Renal cortex interstitium (tissue), 11 donors: ENCODE measurements at regions not wholly inside any gene's neighbourhood (a gene's known extent, or its start where the extent isn't known, plus 50 kb on each side); places are given as distances from the start of the nearest gene placed in this dataset.

Experiments used
- DNase-seq, 11 donors: peaks; one replicate each; pipeline ENCODE4 v3.0.0-alpha.2; 2013; ENCODE audit warnings: low read depth in 9 of 11, low spot score in 4 of 11; ENCODE audit errors: extremely low read depth in 1 of 11

GRCh38 chr5:129387944-129388343, 72.2 kb upstream of the ADAMTS19 start:
- no peak for DNase-seq

- no peak for DNase-seq
These were observed 67.4 kb upstream of the ADAMTS19 start for GRCh38 chr5:129392681-129393080.

DNA sequence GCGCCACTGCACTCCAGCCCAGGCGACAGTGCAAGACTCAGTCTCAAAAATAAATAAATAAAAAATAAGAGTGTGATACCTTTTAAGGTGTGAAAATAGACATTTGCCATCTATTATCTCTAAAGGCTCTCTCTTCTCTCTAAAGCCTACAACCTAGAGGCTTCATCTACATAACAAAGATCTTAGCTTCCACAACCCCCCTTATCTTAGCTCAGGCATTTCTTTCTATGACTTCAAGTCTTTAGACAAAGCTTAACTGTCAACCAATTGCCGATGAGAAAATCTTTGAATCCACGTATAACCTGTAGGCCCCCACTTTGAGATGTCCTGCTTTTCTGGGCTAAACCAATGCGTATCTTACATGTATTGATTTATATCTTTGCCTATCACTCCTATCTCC, 64.9 kb upstream of the ADAMTS19 start:
- DNase-seq, result no peak

DNA sequence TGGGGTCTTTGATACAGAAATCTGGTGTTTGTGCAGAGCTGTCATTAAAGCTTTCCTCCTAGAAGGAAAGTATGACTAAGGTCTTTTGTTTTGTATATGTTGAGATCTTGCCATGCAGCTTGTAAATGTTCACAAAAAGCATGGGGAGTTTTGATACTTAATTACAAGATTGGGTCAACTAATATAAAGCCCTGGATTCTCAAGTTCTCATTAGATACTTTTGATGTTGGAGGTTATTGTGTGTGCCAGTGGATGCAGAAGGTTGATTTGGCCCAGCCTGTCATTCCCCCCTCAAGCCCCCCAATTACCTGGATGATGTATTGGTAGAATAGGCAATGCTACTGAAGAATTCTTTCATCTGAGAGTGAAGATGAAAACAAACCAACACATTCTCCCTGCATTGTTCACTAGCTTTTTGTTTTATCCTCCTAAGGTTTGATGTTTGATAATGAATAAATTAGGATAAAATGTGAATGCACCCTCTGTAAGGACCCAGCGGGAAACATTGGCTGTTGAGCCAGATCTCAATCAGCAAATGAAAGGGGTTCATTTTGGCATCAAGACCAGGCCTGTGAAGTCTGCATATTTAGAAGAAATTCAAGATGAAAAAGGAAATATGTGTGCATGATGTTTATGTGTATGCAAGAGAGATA, 61.9 kb upstream of the ADAMTS19 start:
- no peak for DNase-seq

GRCh38 chr5:129399069-129399468, 61.0 kb upstream of the ADAMTS19 start:
- DNase-seq, result no peak

GRCh38 chr5:129400395-129400983, 59.6 kb upstream of the ADAMTS19 start:
- no peak for DNase-seq

- no peak for DNase-seq
These were observed 54.9 kb upstream of the ADAMTS19 start for GRCh38 chr5:129405222-129405621.

GRCh38 chr5:129406440-129406839, 53.7 kb upstream of the ADAMTS19 start:
- no peak for DNase-seq
